K562 (cell line): ENCODE measurements at regions not wholly inside any gene's neighbourhood (a gene's known extent, or its start where the extent isn't known, plus 50 kb on each side); places are given as distances from the start of the nearest gene placed in this dataset.

Experiments used
- ZBTB40 ChIP-seq, 2 experiments: fragments of 450-650 bp in 1 of 2; sonication (generic) in 1 of 2; formaldehyde crosslinking in 1 of 2; IDR thresholded peaks; 2 replicates each; pipeline versions ENCODE4 v1.7.1 to v1.9.0; 2016 to 2022; ENCODE audit warnings: inconsistent platforms in 1 of 2, mild to moderate bottlenecking in 1 of 2, missing genetic modification reagents in 1 of 2
- ZNF311 ChIP-seq: fragments of 250-450 bp; sonication (Bioruptor Pico); IDR thresholded peaks from 2 replicates; pipeline ENCODE4 v1.4.0; 2020; ENCODE audit warnings: mild to moderate bottlenecking, moderate library complexity
- ZNF445 ChIP-seq: fragments of 250-450 bp; sonication (Bioruptor Pico); IDR thresholded peaks from 2 replicates; pipeline ENCODE4 v1.4.0; 2020; ENCODE audit warnings: low read depth, mild to moderate bottlenecking, moderate library complexity

DNA sequence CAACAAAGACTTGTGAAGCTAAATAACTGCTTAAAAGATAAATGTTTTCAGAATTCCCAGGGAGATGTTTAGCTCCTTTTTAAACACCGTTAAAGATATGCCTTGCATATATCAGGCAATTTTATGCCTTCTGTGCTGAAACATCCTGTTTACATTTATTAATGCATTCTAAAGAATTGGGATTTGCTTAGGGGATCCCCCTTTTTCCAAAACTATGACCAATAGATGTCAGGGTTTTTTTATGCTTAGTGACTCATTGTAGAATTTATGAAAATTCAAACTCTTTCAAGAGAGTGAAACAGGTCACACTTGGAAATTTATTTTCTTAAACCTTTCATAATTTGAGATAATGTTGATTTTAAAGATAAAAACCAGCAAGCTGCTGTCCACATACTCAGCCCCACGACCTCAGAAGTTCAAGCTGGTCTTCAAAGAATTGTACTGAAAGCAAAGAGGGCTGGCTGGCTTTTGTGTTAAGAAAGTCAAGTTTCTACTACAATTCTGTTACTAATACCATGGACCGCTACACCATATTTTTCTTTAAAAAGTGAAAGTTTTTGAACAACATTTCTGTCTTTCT lies 411.8 kb downstream of the ETV1 start:
- no peak for TF ChIP-seq ZNF445 (CRISPR knock-in tag)
- no peak for TF ChIP-seq ZBTB40 (IDR thresholded peaks at IDR 0.05)
- TF ChIP-seq ZBTB40 (CRISPR knock-in tag; IDR thresholded peaks at IDR 0.05) = no peak
- TF ChIP-seq ZNF311 (CRISPR knock-in tag) = no peak
